CD4-positive, alpha-beta T cell treated with Interleukin-17A for 4 hours (primary cell): ENCODE measurements at regions not wholly inside any gene's neighbourhood (a gene's known extent, or its start where the extent isn't known, plus 50 kb on each side); places are given as distances from the start of the nearest gene placed in this dataset.
A peak's percentile ranks its signal among the peaks of the same experiment; 100 is the strongest.

Experiments used
- DNase-seq: peaks from one replicate; pipeline ENCODE4 v3.0.0-alpha.2; 2020; ENCODE audit warnings: mixed read lengths

DNA sequence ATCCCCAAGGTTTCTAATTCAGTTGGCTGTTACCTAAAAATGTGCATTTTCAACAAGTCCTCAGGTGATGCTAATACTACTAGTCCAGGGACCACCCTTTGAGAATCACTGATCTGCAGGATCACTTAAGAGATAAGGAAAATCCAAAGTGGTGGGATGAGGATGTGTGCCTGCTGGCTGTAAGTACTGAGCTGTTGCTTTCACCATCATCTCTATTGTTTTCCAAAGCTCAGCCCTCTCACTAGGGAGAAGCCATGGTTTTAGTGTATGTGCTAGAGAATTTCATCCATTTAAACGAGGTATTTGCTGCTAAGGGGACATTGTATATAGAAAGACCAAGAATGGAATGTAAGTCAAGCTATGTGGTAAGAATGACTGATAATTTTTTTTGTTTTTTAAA lies 202.3 kb downstream of the KIF21A start:
- no peak for DNase-seq

DNA sequence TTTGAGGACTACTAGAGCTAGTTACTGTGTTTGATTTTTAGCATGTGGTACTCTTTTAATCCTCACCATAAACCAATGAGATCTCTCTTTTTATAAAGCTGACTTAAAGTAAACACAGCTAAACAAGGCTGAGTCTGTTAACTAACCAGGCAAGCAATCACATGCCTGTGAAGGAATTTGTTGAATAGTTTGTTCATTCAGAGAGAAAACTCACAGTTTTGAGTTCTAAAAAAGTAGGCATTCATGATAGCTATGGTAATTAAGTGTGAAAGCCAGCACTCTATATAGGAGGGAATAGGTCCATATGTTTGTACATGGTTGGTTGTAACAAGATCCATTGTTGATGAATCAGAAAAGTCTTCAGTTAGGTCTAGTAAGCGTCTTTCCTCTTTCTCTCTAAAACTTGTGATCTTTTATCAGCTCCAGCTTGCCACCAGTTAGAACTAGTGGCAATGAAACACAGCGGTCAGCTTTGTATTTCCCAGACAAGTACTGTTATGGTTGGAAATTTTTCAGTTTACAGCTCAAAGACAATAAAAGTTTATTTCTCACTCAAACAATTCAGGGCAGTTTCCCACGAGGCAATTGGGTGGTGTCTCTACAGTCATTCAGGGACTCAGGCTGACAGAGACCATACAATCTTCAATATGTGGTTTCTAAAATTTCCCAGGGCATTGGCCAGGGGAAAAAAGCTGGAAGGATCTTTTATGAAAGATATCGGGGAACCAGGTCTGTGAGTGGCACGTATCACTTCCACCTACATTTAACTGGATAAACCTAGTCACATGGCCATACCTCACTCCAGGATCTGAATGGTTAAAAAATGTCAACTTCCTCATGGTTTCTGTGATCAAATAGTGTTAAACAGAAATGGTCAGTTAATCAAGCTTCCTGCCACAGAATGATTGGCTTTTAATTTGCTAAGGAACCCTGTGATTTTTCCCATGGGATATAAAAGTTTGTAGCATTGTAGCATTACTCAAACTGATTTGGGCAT lies 203.1 kb downstream of the KIF21A start:
- DNase-seq: no peak

GRCh38 chr12:39237004-39237403 lies 205.9 kb downstream of the KIF21A start:
- DNase-seq: no peak

GRCh38 chr12:39235990-39236767 lies 206.7 kb downstream of the KIF21A start:
- no peak for DNase-seq

- no peak for DNase-seq
Observed at GRCh38 chr12:39230086-39230485, 212.8 kb downstream of the KIF21A start.

DNA sequence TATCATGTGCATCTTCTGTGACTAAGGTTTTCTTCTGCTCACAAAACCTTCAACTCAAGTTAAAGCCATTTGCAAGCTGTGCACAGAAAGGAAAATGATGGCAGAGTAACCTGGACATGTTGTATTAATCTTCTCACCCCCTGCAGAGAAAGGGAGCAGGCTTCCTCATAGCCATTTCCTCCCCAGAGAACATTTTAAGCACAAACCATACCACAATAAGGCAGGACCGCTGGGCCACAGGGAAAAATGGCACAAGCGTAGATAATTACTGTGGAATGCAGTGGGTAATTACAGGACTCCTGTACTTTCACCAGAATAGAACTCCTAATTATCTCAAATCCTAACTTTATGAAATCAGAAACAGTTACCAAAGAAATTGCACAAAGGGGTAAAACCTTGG lies 215.7 kb downstream of the KIF21A start:
- DNase-seq: no peak

GRCh38 chr12:39224971-39225370 lies 217.9 kb downstream of the KIF21A start:
- DNase-seq: no peak

DNA sequence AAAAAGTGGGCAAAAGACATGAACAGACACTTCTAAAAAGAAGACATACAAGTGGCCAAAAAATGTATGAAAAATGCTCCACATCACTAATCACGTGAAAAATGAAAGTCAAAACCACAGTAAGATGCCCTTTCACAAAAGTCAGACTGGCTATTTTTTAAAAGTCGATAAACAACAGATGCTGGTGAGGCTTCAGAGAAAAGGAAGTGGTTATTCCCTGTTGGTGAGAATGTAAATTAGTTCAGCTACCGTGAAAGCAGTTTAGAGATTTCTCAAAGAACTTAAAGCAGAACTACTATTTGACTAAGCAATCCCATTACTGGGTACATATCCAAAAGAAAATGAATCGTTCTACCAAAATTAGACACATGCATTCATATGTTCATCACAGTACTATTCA lies 237.0 kb downstream of the KIF21A start:
- DNase-seq: no peak

DNA sequence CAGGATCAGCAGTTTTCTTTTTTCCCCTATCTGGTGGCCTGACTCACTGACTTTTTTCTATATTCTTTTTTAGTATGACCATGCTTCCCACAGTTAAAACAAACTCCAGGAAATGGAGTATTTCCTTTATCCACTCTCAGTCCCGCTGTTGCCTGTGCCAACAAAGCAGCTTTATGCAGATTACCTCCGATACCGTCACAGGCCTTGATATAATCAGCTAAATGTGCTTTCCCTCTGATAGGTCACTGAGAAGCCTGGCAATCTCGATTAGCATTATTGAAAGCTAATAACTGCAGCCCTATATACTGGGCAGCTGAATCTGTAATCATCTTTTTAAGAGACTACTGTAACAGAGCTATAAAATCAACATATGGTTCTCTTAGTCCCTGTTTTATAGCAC lies 243.6 kb downstream of the KIF21A start:
- DNase-seq: no peak

- no peak for DNase-seq
Observed at GRCh38 chr12:39188689-39189088, 254.2 kb downstream of the KIF21A start.

DNA sequence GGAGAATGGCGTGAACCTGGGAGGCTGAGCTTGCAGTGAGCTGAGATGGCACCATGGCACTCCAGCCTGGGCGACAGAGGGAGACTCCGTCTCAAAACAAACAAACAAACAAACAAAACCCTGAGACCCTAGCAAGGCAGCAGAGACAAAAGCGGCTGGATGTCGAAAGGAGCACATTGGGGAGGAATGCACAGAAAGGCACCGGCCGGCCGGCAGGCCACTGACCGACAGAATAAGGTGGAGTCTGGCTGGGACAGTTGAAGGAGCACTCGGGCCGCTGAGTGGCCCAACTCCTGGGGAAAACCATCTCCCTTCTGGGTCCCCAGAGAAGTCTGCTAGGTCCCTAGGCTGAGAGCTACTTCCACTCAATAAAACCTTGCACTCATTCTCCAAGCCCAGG lies 256.2 kb downstream of the KIF21A start:
- DNase-seq: no peak

- no peak for DNase-seq
Observed at GRCh38 chr12:39178837-39179236, 264.1 kb downstream of the KIF21A start.

DNA sequence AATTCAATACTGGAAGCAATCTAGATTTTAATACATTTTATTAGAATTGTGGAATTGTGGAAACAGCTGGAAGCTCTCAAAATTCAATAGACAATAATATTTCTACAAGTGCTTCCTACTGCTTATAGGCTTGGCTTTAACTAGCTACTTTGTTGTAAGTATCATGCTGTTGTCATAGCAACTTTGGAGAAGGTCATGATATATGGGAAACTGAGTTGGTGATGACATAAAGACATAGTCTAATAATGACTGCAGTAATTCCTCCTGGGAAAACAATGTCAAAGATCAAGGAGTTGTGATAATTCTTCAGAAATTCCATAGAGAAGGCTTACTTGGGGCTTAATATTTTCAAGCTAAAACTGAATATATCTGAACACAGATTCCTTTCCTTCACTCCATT lies 266.6 kb downstream of the KIF21A start:
- DNase-seq: no peak

DNA sequence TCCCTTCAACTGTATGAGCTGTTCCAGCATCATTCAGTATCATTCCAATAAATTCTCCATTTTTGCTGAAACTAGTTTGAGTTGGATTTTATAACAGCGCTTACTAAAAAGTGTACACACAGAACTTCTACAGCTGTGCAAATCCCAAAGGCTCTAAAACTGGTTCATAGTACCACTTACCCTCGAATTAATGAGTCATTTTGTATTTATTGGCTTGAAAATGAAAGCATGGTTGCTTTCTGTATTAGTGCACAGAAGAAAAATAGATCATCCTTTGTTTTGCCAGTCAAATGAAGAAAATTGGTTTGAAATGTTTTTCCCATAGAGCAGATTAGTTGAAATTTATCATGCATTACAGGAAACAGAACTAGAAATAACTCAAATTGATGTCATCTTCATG lies 268.3 kb upstream of the CPNE8 start:
- DNase-seq: no peak

- no peak for DNase-seq
Observed at GRCh38 chr12:39165338-39165737, 259.9 kb upstream of the CPNE8 start.

DNA sequence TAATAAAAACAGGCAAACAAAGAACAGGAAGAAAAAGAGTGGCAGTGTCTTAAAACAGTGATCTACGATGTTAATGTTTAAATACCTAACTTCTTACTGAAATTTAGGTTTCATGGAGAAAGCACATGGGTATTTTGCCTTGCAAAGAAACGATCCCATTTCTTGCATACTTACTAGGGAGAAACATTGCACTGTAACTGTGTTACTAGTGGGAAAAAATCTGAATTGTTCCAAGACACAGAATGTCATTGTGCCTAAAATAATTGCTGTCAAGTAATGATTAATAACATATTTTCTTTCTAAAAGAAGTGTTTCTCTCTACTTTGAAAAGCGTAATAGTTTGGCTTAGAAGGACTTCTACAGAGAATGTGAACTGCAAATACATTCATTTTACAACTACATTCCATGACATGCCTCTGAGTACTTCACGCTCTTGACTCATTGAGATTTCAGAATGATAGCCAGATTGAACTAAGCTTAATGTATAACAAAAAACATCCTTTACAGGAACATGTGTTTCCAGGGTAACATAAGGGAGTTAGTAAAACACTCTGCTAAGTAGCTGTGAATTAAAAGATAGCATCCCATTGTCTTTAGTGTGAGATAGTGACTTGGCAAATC lies 256.2 kb upstream of the CPNE8 start:
- DNase-seq: no peak

GRCh38 chr12:39157696-39158342 lies 252.4 kb upstream of the CPNE8 start:
- DNase-seq: no peak

- peak; percentile 5 for DNase-seq
Observed at GRCh38 chr12:39145175-39145999, 240.0 kb upstream of the CPNE8 start.

- DNase-seq: no peak
Observed at GRCh38 chr12:39144613-39145061, 239.2 kb upstream of the CPNE8 start.

- no peak for DNase-seq
Observed at GRCh38 chr12:39138268-39138667, 232.9 kb upstream of the CPNE8 start.

DNA sequence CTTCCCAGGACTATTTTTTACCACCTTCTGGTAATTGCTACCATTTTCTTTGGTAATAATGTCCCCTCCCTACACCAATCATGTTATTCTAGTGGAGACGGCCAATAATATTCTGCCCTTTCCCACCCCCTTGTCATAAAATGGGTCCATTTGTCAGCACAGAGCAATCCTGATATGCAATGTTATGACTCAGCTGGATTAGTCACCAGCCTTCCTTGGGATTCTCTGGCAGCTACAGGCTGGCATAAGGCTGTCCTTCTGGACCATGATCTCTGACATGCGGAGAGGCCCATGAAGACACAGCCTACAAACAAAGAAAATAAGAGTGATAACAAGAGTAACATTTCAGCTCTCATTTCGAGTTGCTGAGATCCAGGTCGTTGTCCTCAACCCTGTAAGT lies 222.0 kb upstream of the CPNE8 start:
- DNase-seq: no peak

DNA sequence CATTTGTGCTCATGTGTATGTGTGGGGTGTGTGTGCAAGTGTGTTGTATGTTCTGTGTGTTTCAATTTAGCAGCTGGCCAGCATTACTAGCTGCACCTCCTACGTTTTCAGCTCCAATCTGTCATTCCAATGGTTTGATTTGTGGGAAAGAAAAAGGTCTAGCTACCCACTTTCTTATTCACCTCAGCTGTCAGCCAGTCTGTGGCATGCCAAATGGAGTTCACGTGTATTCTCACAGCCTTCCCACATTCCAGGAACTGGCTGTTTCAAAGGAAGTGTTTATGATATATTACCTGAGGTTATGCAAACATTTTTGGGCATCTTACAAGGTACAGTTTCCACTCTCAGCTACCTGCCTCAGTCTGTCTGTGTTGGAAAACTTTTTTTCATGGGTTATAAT lies 220.2 kb upstream of the CPNE8 start:
- no peak for DNase-seq
